GM18502 (cell line): ENCODE measurements at regions not wholly inside any gene's neighbourhood (a gene's known extent, or its start where the extent isn't known, plus 50 kb on each side); places are given as distances from the start of the nearest gene placed in this dataset.
"Not testable (repeated sequence)": the region's sequence is repeated elsewhere in the genome, so short reads cannot be mapped to it uniquely, and the experiment has no call there.

Experiments
- ATAC-seq: cut with Tn5 transposase; IDR thresholded peaks from one replicate; pipeline ENCODE4 v1.9.1; 2021; ENCODE audit warnings: mild to moderate bottlenecking; ENCODE audit not compliant: unreplicated experiment, poor library complexity

- peak; percentile 96 for ATAC-seq
These were observed 182.5 kb upstream of the NPY2R start for GRCh38 chr4:155025762-155026457.

GRCh38 chr4:155026715-155027114 lies 181.7 kb upstream of the NPY2R start:
- ATAC-seq = no peak

GRCh38 chr4:155032521-155033229 lies 175.8 kb upstream of the NPY2R start:
- ATAC-seq = peak; percentile 49

GRCh38 chr4:155033604-155034003 lies 174.8 kb upstream of the NPY2R start:
- ATAC-seq = no peak

- no peak for ATAC-seq
These were observed 171.4 kb upstream of the NPY2R start for GRCh38 chr4:155037031-155037430.

- no peak for ATAC-seq
These were observed 170.0 kb upstream of the NPY2R start for GRCh38 chr4:155038459-155038858.

GRCh38 chr4:155039162-155039561 lies 169.3 kb upstream of the NPY2R start:
- ATAC-seq = no peak

GRCh38 chr4:155040031-155040430 lies 168.4 kb upstream of the NPY2R start:
- no peak for ATAC-seq

- no peak for ATAC-seq
These were observed 166.4 kb upstream of the NPY2R start for GRCh38 chr4:155042014-155042413.

- ATAC-seq = not testable (repeated sequence)
These were observed 164.2 kb upstream of the NPY2R start for GRCh38 chr4:155044251-155044650.

- no peak for ATAC-seq
These were observed 160.7 kb upstream of the NPY2R start for GRCh38 chr4:155047755-155048154.

- not testable (repeated sequence) for ATAC-seq
These were observed 154.4 kb upstream of the NPY2R start for GRCh38 chr4:155054042-155054441.

GRCh38 chr4:155060419-155060818 lies 148.0 kb upstream of the NPY2R start:
- no peak for ATAC-seq

GRCh38 chr4:155060873-155061272 lies 147.6 kb upstream of the NPY2R start:
- ATAC-seq = no peak

- no peak for ATAC-seq
These were observed 145.5 kb upstream of the NPY2R start for GRCh38 chr4:155062948-155063347.

- ATAC-seq = not testable (repeated sequence)
These were observed 143.5 kb upstream of the NPY2R start for GRCh38 chr4:155064934-155065333.

- ATAC-seq = no peak
These were observed 141.6 kb upstream of the NPY2R start for GRCh38 chr4:155066871-155067270.

GRCh38 chr4:155071962-155072361 lies 136.5 kb upstream of the NPY2R start:
- no peak for ATAC-seq

- ATAC-seq = no peak
These were observed 136.0 kb upstream of the NPY2R start for GRCh38 chr4:155072417-155072816.

GRCh38 chr4:155073852-155074251 lies 134.6 kb upstream of the NPY2R start:
- no peak for ATAC-seq

- ATAC-seq = no peak
These were observed 132.1 kb upstream of the NPY2R start for GRCh38 chr4:155076256-155076785.
